Testis (tissue), 2 donors: ENCODE measurements at regions not wholly inside any gene's neighbourhood (a gene's known extent, or its start where the extent isn't known, plus 50 kb on each side); places are given as distances from the start of the nearest gene placed in this dataset.

Experiments used
- POLR2A ChIP-seq: fragments of 450-650 bp; IDR thresholded peaks from one replicate; pipeline ENCODE4 v1.6.1; 2017; ENCODE audit warnings: antibody characterized with exemption, mild to moderate bottlenecking, moderate library complexity
- TF ChIP-seq, protein P1 (sequence below), 3 experiments: fragments of 450-650 bp in 2 of 3; fragments of 200-600 bp in 1 of 3; sonication (generic) in 1 of 3; IDR thresholded peaks; one replicate each; pipeline ENCODE4 v1.5.1; 2016 to 2019; ENCODE audit warnings: antibody characterized with exemption in 3 of 3, mild to moderate bottlenecking in 2 of 3, moderate library complexity in 1 of 3

GRCh38 chr16:51272420-51272819, 121.3 kb upstream of the SALL1 start:
- TF ChIP-seq, protein P1, sequence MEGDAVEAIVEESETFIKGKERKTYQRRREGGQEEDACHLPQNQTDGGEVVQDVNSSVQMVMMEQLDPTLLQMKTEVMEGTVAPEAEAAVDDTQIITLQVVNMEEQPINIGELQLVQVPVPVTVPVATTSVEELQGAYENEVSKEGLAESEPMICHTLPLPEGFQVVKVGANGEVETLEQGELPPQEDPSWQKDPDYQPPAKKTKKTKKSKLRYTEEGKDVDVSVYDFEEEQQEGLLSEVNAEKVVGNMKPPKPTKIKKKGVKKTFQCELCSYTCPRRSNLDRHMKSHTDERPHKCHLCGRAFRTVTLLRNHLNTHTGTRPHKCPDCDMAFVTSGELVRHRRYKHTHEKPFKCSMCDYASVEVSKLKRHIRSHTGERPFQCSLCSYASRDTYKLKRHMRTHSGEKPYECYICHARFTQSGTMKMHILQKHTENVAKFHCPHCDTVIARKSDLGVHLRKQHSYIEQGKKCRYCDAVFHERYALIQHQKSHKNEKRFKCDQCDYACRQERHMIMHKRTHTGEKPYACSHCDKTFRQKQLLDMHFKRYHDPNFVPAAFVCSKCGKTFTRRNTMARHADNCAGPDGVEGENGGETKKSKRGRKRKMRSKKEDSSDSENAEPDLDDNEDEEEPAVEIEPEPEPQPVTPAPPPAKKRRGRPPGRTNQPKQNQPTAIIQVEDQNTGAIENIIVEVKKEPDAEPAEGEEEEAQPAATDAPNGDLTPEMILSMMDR (IDR thresholded peaks at IDR 0.05): no peak
- TF ChIP-seq POLR2A: no peak
